ENCODE measurements at regions not wholly inside any gene's neighbourhood (a gene's known extent, or its start where the extent isn't known, plus 50 kb on each side); places are given as distances from the start of the nearest gene placed in this dataset.

DNA sequence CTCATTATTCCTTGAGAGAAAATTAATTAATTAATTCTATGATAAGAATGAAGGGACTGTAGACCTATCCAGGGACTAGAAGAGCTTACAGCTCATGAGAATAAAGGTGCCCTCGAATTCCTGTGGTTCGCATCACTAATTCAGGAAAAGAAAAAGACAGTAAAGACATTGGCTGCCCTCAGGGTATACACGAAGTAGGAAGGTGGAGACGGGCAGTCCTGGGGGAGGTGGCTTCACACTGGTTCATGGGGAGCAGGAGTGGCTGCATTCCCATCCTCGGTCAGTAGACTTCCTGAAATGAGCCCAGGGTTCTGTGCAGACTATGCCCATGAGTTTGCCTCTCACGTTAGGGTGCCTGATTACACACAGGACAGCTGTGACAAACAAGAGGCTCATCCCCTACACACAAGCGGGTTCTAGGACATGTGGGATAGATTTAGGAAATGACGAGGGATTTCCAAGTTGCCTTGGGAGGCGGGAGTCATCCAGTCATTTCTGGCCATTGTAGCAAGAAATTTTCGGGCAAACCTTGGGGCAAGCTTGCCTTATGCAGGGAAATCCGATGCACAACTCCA is 282.2 kb downstream of the CYP26B1 start:
- no peak for DNase-seq (ENCODE audit: low read depth)

DNA sequence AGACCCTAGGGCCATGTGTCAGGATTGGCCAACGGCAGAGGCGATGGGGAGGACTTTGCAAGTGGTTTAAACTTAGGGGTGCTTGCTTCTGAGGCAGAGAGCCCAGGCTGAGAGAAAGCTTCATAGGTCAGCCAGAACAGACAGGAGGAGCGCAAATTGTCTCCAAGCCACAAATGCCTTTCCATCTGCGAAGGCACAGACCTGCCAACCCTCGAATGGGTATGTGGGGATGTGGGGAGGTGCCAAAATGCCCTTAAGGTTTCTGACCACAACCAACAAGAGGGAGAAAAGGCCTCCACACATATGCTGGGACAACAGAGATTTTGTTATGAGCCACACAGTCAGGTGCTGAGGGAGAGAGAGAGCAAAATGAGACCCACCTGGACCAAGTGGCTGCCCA is 283.6 kb downstream of the CYP26B1 start:
- DNase-seq (ENCODE audit: low read depth), result no peak

- no peak for DNase-seq (ENCODE audit: low read depth)
These were observed 284.3 kb downstream of the CYP26B1 start for GRCh38 chr2:71863396-71863795.

- no peak for DNase-seq (ENCODE audit: low read depth)
These were observed 284.7 kb downstream of the CYP26B1 start for GRCh38 chr2:71862921-71863320.

GRCh38 chr2:71861186-71862160 is 286.2 kb downstream of the CYP26B1 start:
- no peak for DNase-seq (ENCODE audit: low read depth)

DNA sequence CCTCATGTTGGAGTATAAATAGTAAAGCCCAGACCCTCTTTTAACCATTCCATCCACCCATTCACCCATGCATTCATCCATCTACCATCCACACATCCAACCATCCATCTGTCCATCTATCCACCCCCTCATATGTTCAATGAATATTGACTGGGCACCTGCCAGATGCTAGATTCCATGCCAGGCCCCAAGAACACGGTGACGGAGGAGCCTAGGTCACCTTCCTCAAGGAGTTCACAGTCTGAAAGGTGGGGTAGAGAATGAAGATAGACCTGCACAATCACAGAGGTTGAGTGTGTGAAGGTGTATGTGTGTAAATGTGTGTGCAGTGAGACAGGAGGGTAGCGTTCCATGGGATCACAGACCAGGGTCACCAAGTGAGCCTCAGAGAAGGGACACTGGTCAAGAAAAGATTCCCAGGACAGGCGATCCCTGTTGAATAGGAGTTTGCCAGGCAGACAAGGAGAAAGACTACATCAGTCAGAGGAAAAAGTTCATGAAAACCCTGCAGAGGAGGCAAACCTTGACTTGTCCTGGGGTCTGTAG is 287.2 kb downstream of the CYP26B1 start:
- no peak for DNase-seq (ENCODE audit: low read depth)

DNA sequence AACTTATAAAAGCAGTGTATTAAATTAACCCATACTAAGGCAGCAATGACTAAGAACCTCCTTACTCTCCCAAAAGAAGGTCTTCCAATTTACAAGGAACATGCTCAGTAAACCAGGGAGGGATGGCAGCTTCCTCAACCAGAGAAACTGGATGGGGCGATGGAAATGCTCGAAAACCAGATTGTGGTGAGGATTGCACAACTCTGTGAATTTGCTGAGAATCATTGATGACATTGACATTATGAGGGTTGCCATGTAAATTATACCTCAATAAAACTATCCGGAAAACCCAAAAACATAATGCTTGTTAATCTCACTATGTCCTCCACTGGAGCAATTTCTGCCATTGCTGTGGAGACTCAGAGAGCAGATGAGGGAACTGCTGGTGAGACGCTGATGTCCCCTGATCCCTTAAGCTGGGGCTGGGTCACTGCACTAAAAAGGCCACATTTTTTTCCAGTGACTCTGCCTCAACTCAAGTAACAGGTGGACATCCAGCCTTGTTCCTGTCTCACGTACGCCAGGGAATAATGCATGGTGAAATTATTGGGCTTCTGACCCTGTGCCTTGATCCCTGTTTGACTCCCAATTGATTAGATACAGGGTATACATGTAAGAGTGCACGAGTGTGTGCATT is 288.3 kb downstream of the CYP26B1 start:
- no peak for DNase-seq (ENCODE audit: low read depth)

DNA sequence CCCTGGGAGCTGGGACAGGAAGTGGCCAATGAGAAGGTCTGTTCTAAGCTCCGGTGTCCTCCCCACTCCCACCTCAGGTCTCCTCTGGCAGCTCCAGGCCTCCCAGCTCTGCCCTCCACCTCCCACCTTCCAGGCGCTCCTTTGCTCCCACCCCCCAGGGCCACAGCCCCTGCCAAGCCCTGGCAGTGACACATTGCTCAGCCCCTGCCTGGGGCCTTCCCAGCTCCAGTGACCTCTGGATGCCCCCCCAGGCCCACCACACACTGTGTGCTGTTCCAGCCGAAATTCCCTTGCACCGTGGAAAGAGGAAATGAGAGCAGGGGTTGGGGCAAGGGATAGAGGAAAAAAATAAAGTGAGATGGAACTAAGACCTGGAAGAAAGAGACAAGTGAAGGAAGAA is 289.6 kb downstream of the CYP26B1 start:
- no peak for DNase-seq (ENCODE audit: low read depth)

DNA sequence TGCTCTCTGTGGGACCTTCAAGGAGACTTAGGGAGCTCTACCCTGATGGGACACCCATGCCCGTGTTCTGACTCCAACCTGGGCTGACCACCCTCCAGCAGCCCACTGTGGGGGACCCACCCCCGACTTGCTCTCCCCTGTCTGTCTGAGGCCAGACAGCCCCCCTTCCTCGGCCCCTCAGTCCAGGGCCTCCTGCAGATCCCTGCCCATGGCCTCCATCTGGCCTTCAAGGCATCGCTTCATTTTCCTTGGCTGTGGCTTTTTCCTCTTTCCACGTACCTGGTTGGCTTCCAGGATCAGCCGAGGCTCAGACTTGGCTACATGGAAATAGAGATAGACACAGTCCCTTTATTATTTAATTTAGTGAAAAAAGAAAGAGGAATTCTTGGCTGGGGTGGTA is 290.0 kb downstream of the CYP26B1 start:
- no peak for DNase-seq (ENCODE audit: low read depth)

DNA sequence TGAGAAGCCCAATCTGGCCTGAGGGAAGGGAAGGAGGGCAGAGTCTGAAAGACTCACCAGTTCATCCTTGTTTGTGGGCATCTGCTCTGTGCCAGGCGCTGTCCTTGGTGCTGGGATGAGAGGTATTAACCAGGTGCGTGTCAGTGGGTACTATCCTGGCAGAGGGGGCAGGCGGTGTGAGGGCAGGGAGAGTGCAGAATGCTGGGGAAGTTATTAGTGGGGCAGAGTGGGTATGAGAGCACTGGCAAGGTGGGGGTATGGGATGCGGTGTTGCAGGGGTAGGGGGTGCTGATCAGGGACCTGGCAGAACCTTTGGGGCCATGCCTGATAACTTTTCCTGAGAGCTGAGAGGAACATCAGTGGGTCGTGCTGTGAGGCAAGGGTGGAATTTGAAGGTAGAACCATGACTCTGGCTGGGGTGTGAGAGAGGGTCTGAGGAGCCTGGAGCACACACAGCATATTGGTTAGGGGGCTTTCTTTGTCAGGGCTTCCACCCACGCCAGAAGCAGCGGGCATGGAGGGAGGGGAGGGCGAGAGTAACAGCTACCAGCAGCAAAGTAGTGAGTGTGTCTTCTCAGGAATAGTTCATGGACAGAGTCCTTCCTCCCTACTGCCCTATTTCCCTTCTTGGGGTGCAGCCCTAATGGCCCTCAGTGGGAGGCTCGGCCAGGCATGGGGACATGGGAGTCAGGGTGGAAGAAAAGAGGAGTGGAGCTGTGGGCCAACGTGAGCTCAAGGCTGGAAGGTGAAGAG is 290.7 kb downstream of the CYP26B1 start:
- DNase-seq (ENCODE audit: low read depth), result no peak

DNA sequence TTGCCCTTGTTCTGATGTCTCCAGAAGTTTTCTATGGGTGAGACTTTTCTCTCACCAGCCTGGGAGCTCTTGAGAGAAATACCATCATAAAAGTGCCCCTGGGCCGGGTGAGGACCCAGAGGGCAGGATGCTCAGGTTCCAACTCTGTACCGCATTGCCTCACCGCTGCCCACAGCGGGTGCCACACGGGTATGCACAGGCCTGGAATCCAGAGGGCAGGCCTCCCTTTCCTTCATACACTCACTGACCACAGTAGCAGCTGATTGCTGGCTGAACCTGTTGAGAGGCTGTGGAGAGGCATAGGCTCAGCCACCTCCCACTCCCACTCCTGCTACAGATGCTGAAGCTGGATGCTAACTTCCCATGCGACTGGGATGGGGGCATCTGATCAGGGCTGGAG is 293.8 kb downstream of the CYP26B1 start:
- DNase-seq (ENCODE audit: low read depth), result no peak

GRCh38 chr2:71852141-71852711 is 295.4 kb downstream of the CYP26B1 start:
- DNase-seq (ENCODE audit: low read depth), result no peak

DNA sequence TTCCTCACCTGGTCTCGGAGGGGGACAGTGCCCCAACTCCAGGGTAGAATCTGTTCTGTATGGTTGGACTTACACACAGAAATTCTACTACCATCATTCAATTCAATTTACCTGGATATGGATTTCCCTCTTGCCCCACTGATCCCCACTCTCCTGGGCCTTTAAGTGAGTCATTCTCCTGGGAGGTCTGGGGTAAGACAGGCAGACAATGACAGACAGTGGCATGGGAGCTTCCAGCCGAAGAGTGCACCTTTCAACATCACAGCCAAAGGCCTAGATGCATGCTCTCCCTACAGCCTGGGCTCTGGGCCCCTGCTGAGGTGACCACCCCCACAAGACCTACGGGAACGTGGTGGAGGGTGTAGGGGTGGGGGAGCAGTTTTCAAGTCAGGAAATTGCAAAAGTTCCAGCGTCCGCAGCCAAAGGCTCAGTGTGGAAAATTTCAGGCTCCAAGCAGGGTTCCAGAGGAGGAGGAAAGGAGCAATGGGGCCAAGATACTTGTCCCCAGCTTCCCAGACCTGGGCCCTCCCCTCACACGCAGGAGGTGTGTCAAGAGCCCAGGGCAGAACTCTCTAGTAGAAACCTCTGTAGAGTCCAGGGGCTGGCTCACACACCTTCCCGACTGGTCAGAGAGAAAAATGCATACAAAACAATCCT is 296.4 kb downstream of the CYP26B1 start:
- no peak for DNase-seq (ENCODE audit: low read depth)

DNA sequence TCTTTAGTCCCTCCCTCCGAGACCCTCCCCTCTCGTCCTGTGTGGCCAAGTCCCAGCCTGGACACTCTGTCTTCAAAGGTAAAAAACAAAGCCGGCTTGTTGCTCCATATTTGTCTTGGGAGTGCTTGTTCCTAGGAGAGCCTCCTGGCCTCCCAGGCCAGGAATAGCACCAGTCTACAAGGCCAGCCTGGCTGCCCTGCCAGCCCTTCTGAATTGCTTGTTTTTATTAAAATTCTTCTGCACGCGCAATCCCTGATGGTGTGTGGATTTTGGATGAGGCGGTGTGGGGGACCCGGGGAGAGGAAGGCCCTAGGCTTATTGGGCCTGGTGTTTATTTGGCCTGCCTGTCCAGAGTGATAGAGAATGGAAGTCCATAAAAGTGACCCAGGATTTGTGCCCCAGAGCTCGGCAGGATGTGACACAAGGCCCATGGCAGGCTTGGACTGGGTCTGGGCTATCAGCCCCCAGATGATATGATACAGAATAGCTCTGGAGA is 297.3 kb downstream of the CYP26B1 start:
- DNase-seq (ENCODE audit: low read depth), result no peak

GRCh38 chr2:71849607-71850305 is 297.9 kb downstream of the CYP26B1 start:
- DNase-seq (ENCODE audit: low read depth), result no peak

GRCh38 chr2:71849111-71849510 is 298.6 kb downstream of the CYP26B1 start:
- DNase-seq (ENCODE audit: low read depth), result no peak

DNA sequence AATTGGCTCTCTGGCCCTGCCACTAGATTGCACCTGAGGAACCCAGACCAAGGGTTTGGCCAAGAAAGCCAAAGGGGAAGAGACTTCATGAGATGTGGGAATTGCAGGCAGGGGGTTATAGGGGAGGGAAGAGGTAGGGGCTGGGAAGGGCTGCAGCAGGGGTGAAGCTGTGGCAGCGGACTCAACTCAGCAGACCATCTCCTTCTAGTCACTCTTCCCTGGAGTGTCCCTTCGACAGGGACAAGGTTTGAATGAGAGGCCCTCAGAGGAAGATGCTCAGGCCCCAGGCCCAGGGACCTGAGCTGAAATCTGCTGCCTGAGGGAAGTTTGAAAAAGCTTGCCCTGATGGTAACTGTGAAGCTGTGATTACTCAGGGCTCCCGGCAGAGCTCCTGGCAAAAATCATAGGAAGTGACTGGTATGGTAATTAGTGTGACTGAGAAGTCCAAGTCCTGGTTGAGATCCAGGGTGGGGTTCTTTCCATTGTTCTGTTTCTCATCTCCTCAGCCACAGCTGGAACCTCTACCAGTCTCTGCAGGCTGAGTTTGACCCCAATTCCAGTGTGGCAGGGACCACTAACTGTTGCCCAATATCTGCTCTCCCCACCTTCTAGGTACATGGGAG is 300.9 kb downstream of the CYP26B1 start:
- no peak for DNase-seq (ENCODE audit: low read depth)

DNA sequence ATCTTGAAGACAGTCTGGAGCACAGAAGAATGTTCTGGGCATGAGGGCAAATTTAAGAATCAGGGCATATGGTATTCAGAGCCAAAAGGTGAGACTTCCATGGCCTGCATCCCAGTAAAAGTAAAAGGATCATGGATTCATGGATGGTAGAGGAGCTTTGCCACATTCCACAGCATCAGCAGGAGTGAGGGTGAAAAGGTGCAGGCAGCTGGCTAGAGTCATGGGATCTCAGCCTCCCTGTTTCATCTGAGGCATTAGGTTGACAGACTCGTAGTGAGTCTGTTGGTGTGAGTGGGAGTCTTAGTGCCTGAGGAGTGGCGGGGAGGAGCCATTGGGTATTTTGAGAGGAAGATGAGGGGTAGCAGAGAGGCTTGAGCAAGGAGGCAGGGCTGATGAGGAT is 301.6 kb downstream of the CYP26B1 start:
- no peak for DNase-seq (ENCODE audit: low read depth)

GRCh38 chr2:71844967-71845366 is 302.7 kb downstream of the CYP26B1 start:
- DNase-seq (ENCODE audit: low read depth), result no peak

Data from forelimb muscle (tissue), 1 donor.